GM12878 (cell line): ENCODE measurements at regions not wholly inside any gene's neighbourhood (a gene's known extent, or its start where the extent isn't known, plus 50 kb on each side); places are given as distances from the start of the nearest gene placed in this dataset.

ENCODE experiments used
- ATAC-seq: fragments of 200-7000 bp; cut with Tn5 transposase; 3 replicates; pipeline ENCODE4 v1.9.1; 2020; ENCODE audit warnings: mild to moderate bottlenecking, moderate library complexity
- BruUV-seq: library from RNA; stranded (reverse); fragments of 400-500 nt; replicated peaks from 2 replicates; lab custom pipeline; 2021; lab: Mats Ljungman, UMichigan
- CTCF ChIA-PET: fragments of 300-600 bp; sonication (Branson Sonifier 250); formaldehyde crosslinking; extraction: SDS; loops from one replicate; lab custom pipeline; 2021; ENCODE audit warnings: inconsistent platforms; lab: Yijun Ruan, JAX
- POLR2A ChIA-PET: fragments of 350-600 bp; formaldehyde crosslinking; extraction: SDS; loops from one replicate; lab custom pipeline; 2021; ENCODE audit warnings: inconsistent platforms; lab: Charles Lee
- RAD21 ChIA-PET: fragments of 300-600 bp; sonication (Branson Sonifier 250); formaldehyde crosslinking; loops from one replicate; lab custom pipeline; 2023; ENCODE audit warnings: antibody characterized with exemption; ENCODE audit not compliant: unreplicated experiment; lab: Charles Lee
- SMC1A ChIA-PET: fragments of 300-600 bp; sonication (Branson Sonifier 250); formaldehyde crosslinking; loops from one replicate; lab custom pipeline; 2023; ENCODE audit not compliant: unreplicated experiment, uncharacterized antibody; lab: Charles Lee
- DNase-seq: peaks from one replicate; pipeline ENCODE4 v3.0.0-alpha.2; 2011; ENCODE audit warnings: low read depth, low spot score
- FAIRE-seq: peaks from 3 replicates; lab custom pipeline; 2011; peaks lifted over from hg19 to GRCh38; lab: Jason Lieb, UNC
- H2AFZ ChIP-seq: 2 replicates; pipeline ENCODE4 v1.6.0; 2011; ENCODE audit warnings: low read depth, low read length, control low read depth; ENCODE audit not compliant: control insufficient read depth
- H3K27ac ChIP-seq: 2 replicates; pipeline ENCODE4 v1.5.1; 2011; ENCODE audit warnings: control low read depth; ENCODE audit not compliant: control insufficient read depth, insufficient read depth
- H3K27me3 ChIP-seq, 2 experiments: replicated peaks in 1 of 2; 2 replicates each; pipeline versions ENCODE4 v1.6.0 to v1.6.1; 2011; ENCODE audit warnings: low read length in 1 of 2; ENCODE audit not compliant: control insufficient read depth in 2 of 2, insufficient read depth in 2 of 2
- H3K36me3 ChIP-seq, 2 experiments: 2 replicates each; pipeline ENCODE4 v1.5.1; 2011; ENCODE audit warnings: low read length in 1 of 2; ENCODE audit not compliant: control insufficient read depth in 2 of 2, insufficient read depth in 2 of 2
- H3K4me1 ChIP-seq: 2 replicates; pipeline ENCODE4 v1.6.1; 2011; ENCODE audit warnings: mild to moderate bottlenecking, low read length, moderate library complexity, mixed read lengths; ENCODE audit not compliant: control insufficient read depth, insufficient read depth
- H3K4me2 ChIP-seq: 2 replicates; pipeline ENCODE4 v1.6.0; 2011; ENCODE audit warnings: control low read depth; ENCODE audit not compliant: control insufficient read depth, insufficient read depth
- H3K4me3 ChIP-seq: fragments of 200-600 bp; sonication (generic); 2 replicates; pipeline ENCODE4 v1.5.1; 2016
- H3K79me2 ChIP-seq: 2 replicates; pipeline ENCODE4 v1.6.0; 2011; ENCODE audit warnings: low read length; ENCODE audit not compliant: control insufficient read depth, insufficient read depth
- H3K9ac ChIP-seq: 2 replicates; pipeline ENCODE4 v1.8.0; 2011; ENCODE audit warnings: low read length, control low read depth, mixed read lengths; ENCODE audit not compliant: control insufficient read depth, insufficient read depth
- H3K9me3 ChIP-seq: replicated peaks from 3 replicates; pipeline ENCODE4 v1.5.1; 2011; ENCODE audit warnings: mild to moderate bottlenecking, low read length; ENCODE audit not compliant: control insufficient read depth, insufficient read depth
- H4K20me1 ChIP-seq: 2 replicates; pipeline ENCODE4 v1.6.0; 2011; ENCODE audit not compliant: control insufficient read depth, insufficient read depth
- ATF3 ChIP-seq: IDR thresholded peaks from 2 replicates; pipeline ENCODE4 v1.6.1; 2011; ENCODE audit warnings: low read depth, mild to moderate bottlenecking, low read length, moderate library complexity, borderline replicate concordance; ENCODE audit errors: extremely low read depth
- EGR1 ChIP-seq, 2 experiments: IDR thresholded peaks; 1 replicate in 1 of 2; 2 replicates in 1 of 2; pipeline ENCODE4 v1.6.1; 2011 to 2012; ENCODE audit warnings: low read depth in 2 of 2, low read length in 2 of 2, borderline replicate concordance in 1 of 2, mild to moderate bottlenecking in 1 of 2, moderate library complexity in 1 of 2
- ETV6 ChIP-seq, 2 experiments: fragments of 450-650 bp in 1 of 2; IDR thresholded peaks in 1 of 2; conservative IDR thresholded peaks in 1 of 2; 2 replicates each; pipeline ENCODE4 v1.6.1; 2014; ENCODE audit warnings: antibody characterized with exemption in 1 of 2, borderline replicate concordance in 1 of 2, low read depth in 1 of 2, mild to moderate bottlenecking in 1 of 2, moderate library complexity in 1 of 2
- FOXK2 ChIP-seq: fragments of 450-650 bp; IDR thresholded peaks from 2 replicates; pipeline ENCODE4 v1.6.1; 2017; ENCODE audit warnings: mild to moderate bottlenecking, moderate library complexity
- FOXM1 ChIP-seq: IDR thresholded peaks from 2 replicates; pipeline ENCODE4 v1.6.1; 2012; ENCODE audit warnings: low read depth, mild to moderate bottlenecking, inconsistent platforms, low read length, moderate library complexity
- KLF5 ChIP-seq: fragments of 450-650 bp; IDR thresholded peaks from 2 replicates; pipeline ENCODE4 v1.6.1; 2014; ENCODE audit warnings: mild to moderate bottlenecking; ENCODE audit not compliant: partially characterized antibody
- MAX ChIP-seq: IDR thresholded peaks from 2 replicates; pipeline ENCODE4 v1.6.1; 2012; ENCODE audit warnings: low read depth, low read length, improper control_type of control experiment
- MTA2 ChIP-seq: fragments of 450-650 bp; IDR thresholded peaks from 2 replicates; pipeline ENCODE4 v1.6.1; 2016; ENCODE audit warnings: low read depth, mild to moderate bottlenecking, moderate library complexity
- NR2C2 ChIP-seq: IDR thresholded peaks from 2 replicates; pipeline ENCODE4 v1.6.1; 2011; ENCODE audit warnings: borderline replicate concordance, low read depth; ENCODE audit not compliant: control insufficient read depth, insufficient read length
- RELA ChIP-seq: fragments of 450-650 bp; IDR thresholded peaks from 2 replicates; pipeline ENCODE4 v1.8.0; 2014; ENCODE audit warnings: borderline replicate concordance; ENCODE audit not compliant: partially characterized antibody
- SREBF1 ChIP-seq: IDR thresholded peaks from 2 replicates; pipeline ENCODE4 v1.6.1; 2012; ENCODE audit warnings: mild to moderate bottlenecking, low read length
- TARDBP ChIP-seq: IDR thresholded peaks from 2 replicates; pipeline ENCODE4 v1.6.1; 2016; ENCODE audit warnings: borderline replicate concordance
- WGBS: methylation state at CpG from one replicate; pipeline ENCODE4 v1.1.6; 2016; ENCODE audit warnings: low lambda C conversion rate; ENCODE audit not compliant: insufficient replicate concordance, insufficient coverage; ENCODE audit errors: missing lambda C conversion rate; 5-methylcytosine and 5-hydroxymethylcytosine counted together
- in situ Hi-C: fragments of 300-500 bp; cut with MboI; formaldehyde crosslinking; loops from 9 replicates; pipeline ENCODE4 v1.14.3; 2018; ENCODE audit warnings: mixed read lengths
- intact Hi-C: fragments of 100-400 bp; cut with micrococcal nuclease; formaldehyde crosslinking; loops from one replicate; pipeline ENCODE4 v1.14.2; 2022; ENCODE audit not compliant: unreplicated experiment

- H3K79me2 ChIP-seq, result no peaks in the 10 kb centered on the region
- whole genome bisulfite sequencing, result 38% methylated on average over 1 of the region's 1 CpG
- ChIA-PET SMC1A (interaction anchor here (0.6 to 1.4 kb wide), 5 partner anchors 39 to 440 kb away, joined by 3 to 4 read pairs (median 3); no protein-coding TSS in a partner anchor), RAD21 (no interaction called here), POLR2A (no interaction called here), CTCF (no interaction called here)
- intact Hi-C loops (no loop called here), in situ Hi-C loops (no loop called here)
- H2AFZ ChIP-seq, result no peak overlapping the region
- no peaks in the 10 kb centered on the region for H3K36me3 ChIP-seq
- no peaks in the 10 kb centered on the region for H4K20me1 ChIP-seq
- TF ChIP-seq FOXK2 (no peak), TARDBP (no peak), ETV6 (conservative IDR thresholded peaks at IDR 0.05 in 1 of 2, IDR thresholded peaks at IDR 0.05 in 1 of 2; ENCODE audit: borderline replicate concordance in 1 of 2, low read depth in 1 of 2) (no peak), FOXM1 (no peak), MAX (no peak), ATF3 (no peak), MTA2 (no peak), NR2C2 (no peak), SREBF1 (no peak), KLF5 (no peak), EGR1 (IDR thresholded peaks at IDR 0.05; ENCODE audit: borderline replicate concordance in 1 of 2, low read depth in 2 of 2, low read length in 2 of 2) (no peak), RELA (no peak)
- no peak for FAIRE-seq
- no peak overlapping the region for H3K4me2 ChIP-seq
- BruUV-seq, result no TSS peak
- H3K27ac ChIP-seq, result no peak overlapping the region
- no peak overlapping the region for H3K9ac ChIP-seq
- no peak for DNase-seq
- H3K4me1 ChIP-seq, result no peaks in the 10 kb centered on the region
- H3K9me3 ChIP-seq, result no peaks in the 10 kb centered on the region; the same call in 2 of the 3 replicates
- no peaks in the 10 kb centered on the region for H3K27me3 ChIP-seq
- no peak overlapping the region for H3K4me3 ChIP-seq
- ATAC-seq, result no peak
These were observed 890.0 kb downstream of the GRM8 start for GRCh38 chr7:126362746-126363145.
